Stimulated activated CD8-positive, alpha-beta memory T cell treated with anti-CD3 and anti-CD28 coated beads, Interleukin-4, amount 100 ng/mL, for 48 hours (primary cell): ENCODE measurements at regions not wholly inside any gene's neighbourhood (a gene's known extent, or its start where the extent isn't known, plus 50 kb on each side); places are given as distances from the start of the nearest gene placed in this dataset.
A peak's percentile ranks its signal among the peaks of the same experiment; 100 is the strongest.

Experiments
- DNase-seq: peaks from one replicate; pipeline ENCODE4 v3.0.0-alpha.2; 2020

- DNase-seq = no peak
Measured at GRCh38 chr20:63115651-63116411, 100.1 kb downstream of the YTHDF1 start.

GRCh38 chr20:63114693-63115311 lies 101.1 kb downstream of the YTHDF1 start:
- DNase-seq = no peak

- no peak for DNase-seq
Measured at GRCh38 chr20:63114006-63114692, 101.8 kb downstream of the YTHDF1 start.

GRCh38 chr20:63112491-63113219 lies 103.3 kb downstream of the YTHDF1 start:
- DNase-seq = no peak

- DNase-seq = no peak
Measured at GRCh38 chr20:63108247-63108646, 101.5 kb upstream of the BHLHE23 start.

- DNase-seq = no peak
Measured at GRCh38 chr20:63107449-63108200, 100.9 kb upstream of the BHLHE23 start.

- no peak for DNase-seq
Measured at GRCh38 chr20:63106765-63107448, 100.1 kb upstream of the BHLHE23 start.

- DNase-seq = no peak
Measured at GRCh38 chr20:63106108-63106764, 99.5 kb upstream of the BHLHE23 start.

- DNase-seq = no peak
Measured at GRCh38 chr20:63105211-63106107, 98.7 kb upstream of the BHLHE23 start.

- DNase-seq = no peak
Measured at GRCh38 chr20:63104312-63105181, 97.8 kb upstream of the BHLHE23 start.

- DNase-seq = no peak
Measured at GRCh38 chr20:63103402-63104311, 96.9 kb upstream of the BHLHE23 start.

- DNase-seq = peak; percentile 74
Measured at GRCh38 chr20:63102721-63103375, 96.1 kb upstream of the BHLHE23 start.

GRCh38 chr20:63101781-63102720 lies 95.3 kb upstream of the BHLHE23 start:
- DNase-seq = peak; percentile 72

GRCh38 chr20:63100926-63101699 lies 94.3 kb upstream of the BHLHE23 start:
- DNase-seq = no peak

GRCh38 chr20:63100174-63100925 lies 93.6 kb upstream of the BHLHE23 start:
- DNase-seq = no peak
